ENCODE measurements at regions not wholly inside any gene's neighbourhood (a gene's known extent, or its start where the extent isn't known, plus 50 kb on each side); places are given as distances from the start of the nearest gene placed in this dataset.

DNA sequence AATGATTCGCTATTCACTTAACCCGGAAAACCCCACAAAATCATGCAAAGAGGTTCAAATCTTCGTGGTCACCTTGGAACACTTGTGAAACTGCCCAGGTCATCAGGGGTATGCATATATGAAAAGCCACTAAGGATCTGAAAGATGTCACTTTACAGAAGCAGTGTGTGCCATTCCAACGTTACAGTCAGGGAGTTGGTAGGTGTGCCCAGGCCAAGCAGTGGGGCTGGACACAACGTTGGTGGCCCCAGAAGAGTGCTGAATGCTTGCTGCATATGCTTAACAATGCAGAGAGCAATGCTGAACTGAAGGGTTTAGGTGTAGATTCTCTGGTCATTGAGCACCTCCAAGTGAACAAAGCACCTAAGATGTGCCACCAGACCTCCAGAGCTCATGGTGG lies 51.1 kb upstream of the EIF5 start:
- no peak for TF ChIP-seq CTCF (IDR thresholded peaks at IDR 0.05; ENCODE audit: borderline replicate concordance, control extremely low read depth, extremely low read depth, insufficient read depth, missing control alignments)
- in situ Hi-C loops (cut with MboI; ENCODE audit: low sequenced_read_pairs, unreplicated experiment): loop anchor here (5.0 kb wide), 1 partner anchor 206 kb away; no protein-coding TSS in a partner anchor
- no peak for DNase-seq (ENCODE audit: low spot score)

DNA sequence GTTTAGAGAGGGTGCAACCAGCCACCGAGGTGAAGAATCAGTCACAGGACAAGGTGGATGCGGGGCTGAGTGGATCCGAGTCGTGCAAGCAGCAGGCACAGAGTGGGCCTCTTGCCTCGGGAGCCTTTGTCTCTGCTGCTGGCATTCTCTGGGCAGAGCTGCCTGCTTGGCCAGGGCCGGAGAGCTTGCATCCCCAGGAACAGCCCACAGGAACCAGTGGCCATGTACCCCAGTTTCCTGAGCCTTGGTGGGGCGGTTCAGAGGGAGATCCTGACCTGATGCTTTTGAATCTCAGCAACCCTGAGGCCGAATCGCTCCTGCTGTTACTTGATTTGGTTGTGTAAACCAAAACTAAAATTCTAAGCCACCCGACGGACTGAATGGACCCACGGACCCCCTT lies 50.1 kb upstream of the EIF5 start:
- in situ Hi-C loops (cut with MboI; ENCODE audit: low sequenced_read_pairs, unreplicated experiment): loop anchor here (5.0 kb wide), 1 partner anchor 207 kb away; no protein-coding TSS in a partner anchor
- DNase-seq (ENCODE audit: low spot score): no peak

More for the DNA sequence above, 50.1 kb upstream of the EIF5 start:
- TF ChIP-seq CTCF (IDR thresholded peaks at IDR 0.05; ENCODE audit: borderline replicate concordance, control extremely low read depth, extremely low read depth, insufficient read depth, missing control alignments): no peak
